GM18873 (cell line): ENCODE measurements at regions not wholly inside any gene's neighbourhood (a gene's known extent, or its start where the extent isn't known, plus 50 kb on each side); places are given as distances from the start of the nearest gene placed in this dataset.
"Not testable (repeated sequence)": the region's sequence is repeated elsewhere in the genome, so short reads cannot be mapped to it uniquely, and the experiment has no call there.

Source experiments
- ATAC-seq: cut with Tn5 transposase; IDR thresholded peaks from one replicate; pipeline ENCODE4 v1.9.1; 2021; ENCODE audit warnings: mild to moderate bottlenecking, moderate library complexity, moderate number of reproducible peaks; ENCODE audit not compliant: unreplicated experiment, low FRiP score

DNA sequence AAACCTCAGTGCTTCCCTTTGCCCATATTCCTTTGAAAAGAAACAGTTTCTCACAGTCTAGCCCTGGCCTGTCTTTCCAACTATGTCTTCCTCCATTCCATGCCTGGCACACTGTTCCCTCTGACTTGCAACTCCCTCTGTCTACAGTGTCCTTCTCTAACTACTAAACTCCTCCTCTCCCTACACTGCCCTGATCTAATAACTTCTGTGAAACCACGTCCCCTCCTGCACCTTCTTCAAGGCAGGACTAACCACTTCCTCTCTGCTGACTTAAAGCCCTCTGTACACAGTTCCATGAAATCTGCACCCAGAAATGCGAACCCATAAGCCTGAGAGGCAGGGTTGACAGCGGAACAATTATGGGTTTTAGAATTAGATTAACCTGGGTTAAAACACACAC lies 62.2 kb upstream of the ATP1B1 start:
- ATAC-seq = peak; percentile 93

GRCh38 chr1:169044971-169045370 lies 61.5 kb upstream of the ATP1B1 start:
- no peak for ATAC-seq

- no peak for ATAC-seq
These were observed 59.8 kb upstream of the ATP1B1 start for GRCh38 chr1:169046671-169047070.

DNA sequence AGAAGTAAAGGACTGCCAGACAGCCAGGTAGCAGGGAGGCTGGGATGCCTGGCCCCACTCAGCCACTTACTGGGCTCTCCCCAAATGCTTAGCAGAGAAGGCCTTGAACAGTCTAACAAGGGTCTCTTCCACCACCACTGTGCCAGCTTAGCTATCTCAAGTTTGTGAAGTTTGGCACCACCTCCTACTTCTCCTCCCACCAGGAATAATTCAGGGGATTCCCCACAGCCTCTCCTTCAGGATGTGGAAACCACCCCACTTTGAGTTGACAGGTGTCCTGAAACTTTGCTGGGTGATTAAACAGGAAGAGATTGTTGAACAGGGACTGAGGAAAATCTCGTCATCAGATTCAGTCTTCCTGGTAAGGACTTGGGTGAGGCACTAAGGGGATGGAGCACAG lies 59.4 kb upstream of the ATP1B1 start:
- ATAC-seq = no peak

- ATAC-seq = no peak
These were observed 58.4 kb upstream of the ATP1B1 start for GRCh38 chr1:169048043-169048442.

- no peak for ATAC-seq
These were observed 57.1 kb upstream of the ATP1B1 start for GRCh38 chr1:169049258-169049938.

- no peak for ATAC-seq
These were observed 55.3 kb upstream of the ATP1B1 start for GRCh38 chr1:169051171-169051570.

DNA sequence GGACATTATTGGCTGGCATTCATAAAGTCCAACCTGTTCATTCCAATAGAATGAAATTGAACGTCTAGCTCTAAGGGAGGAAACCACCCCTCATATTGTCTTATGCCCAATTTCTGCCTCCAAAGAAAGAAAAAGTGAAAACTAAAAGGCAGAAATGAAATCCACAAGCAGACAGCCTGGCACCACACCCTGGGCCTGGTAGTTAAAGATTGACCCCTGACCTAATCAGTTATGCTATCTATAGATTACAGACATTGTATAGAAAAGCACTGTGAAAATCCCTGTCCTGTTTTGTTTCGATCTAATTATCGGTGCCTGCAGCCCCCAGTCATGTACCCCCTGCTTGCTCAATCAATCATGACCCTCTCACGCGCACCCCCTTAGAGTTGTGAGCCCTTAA lies 54.3 kb upstream of the ATP1B1 start:
- not testable (repeated sequence) for ATAC-seq

DNA sequence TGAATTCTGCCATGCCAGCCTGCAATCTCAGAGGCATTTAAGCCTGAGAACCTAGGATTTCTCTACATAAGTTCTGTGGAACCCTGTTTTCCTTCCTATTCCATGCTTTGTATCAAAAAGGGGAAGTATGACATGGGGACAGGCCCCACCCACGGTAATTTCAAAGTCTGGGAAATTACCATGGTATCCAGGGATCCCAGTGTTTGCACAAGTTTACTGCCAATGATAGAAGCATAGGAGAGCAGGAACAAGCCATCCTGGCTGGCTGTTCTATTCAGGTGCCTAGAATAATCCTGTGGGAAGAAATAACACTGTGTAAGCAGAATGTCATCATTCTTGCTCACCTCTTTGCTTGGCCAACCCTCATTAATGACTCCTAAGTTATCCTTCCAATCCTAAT lies 53.8 kb upstream of the ATP1B1 start:
- no peak for ATAC-seq

- ATAC-seq = no peak
These were observed 53.3 kb upstream of the ATP1B1 start for GRCh38 chr1:169053196-169053595.
